HG03060 (cell line): ENCODE measurements at regions not wholly inside any gene's neighbourhood (a gene's known extent, or its start where the extent isn't known, plus 50 kb on each side); places are given as distances from the start of the nearest gene placed in this dataset.
"Not testable (repeated sequence)": the region's sequence is repeated elsewhere in the genome, so short reads cannot be mapped to it uniquely, and the experiment has no call there.

Source experiments
- ATAC-seq: cut with Tn5 transposase; IDR thresholded peaks from one replicate; pipeline ENCODE4 v1.9.1; 2021; ENCODE audit warnings: low read depth, moderate number of reproducible peaks; ENCODE audit not compliant: unreplicated experiment

GRCh38 chr7:79786187-79786586 is 332.7 kb upstream of the MAGI2 start:
- ATAC-seq, result no peak

- ATAC-seq, result no peak
These were observed 332.1 kb upstream of the MAGI2 start for GRCh38 chr7:79785556-79785955.

- no peak for ATAC-seq
These were observed 329.4 kb upstream of the MAGI2 start for GRCh38 chr7:79782906-79783305.

GRCh38 chr7:79782256-79782655 is 328.8 kb upstream of the MAGI2 start:
- no peak for ATAC-seq

GRCh38 chr7:79781716-79782115 is 328.2 kb upstream of the MAGI2 start:
- ATAC-seq, result no peak

- no peak for ATAC-seq
These were observed 325.6 kb upstream of the MAGI2 start for GRCh38 chr7:79778786-79779770.

GRCh38 chr7:79775911-79776310 is 322.4 kb upstream of the MAGI2 start:
- no peak for ATAC-seq

GRCh38 chr7:79774150-79774549 is 320.7 kb upstream of the MAGI2 start:
- no peak for ATAC-seq

GRCh38 chr7:79770970-79771369 is 317.5 kb upstream of the MAGI2 start:
- ATAC-seq, result no peak

- ATAC-seq, result no peak
These were observed 316.6 kb upstream of the MAGI2 start for GRCh38 chr7:79770063-79770462.

GRCh38 chr7:79767876-79768560 is 314.6 kb upstream of the MAGI2 start:
- not testable (repeated sequence) for ATAC-seq

- ATAC-seq, result not testable (repeated sequence)
These were observed 313.7 kb upstream of the MAGI2 start for GRCh38 chr7:79767192-79767591.

GRCh38 chr7:79761876-79762429 is 308.5 kb upstream of the MAGI2 start:
- no peak for ATAC-seq

GRCh38 chr7:79750941-79751340 is 297.5 kb upstream of the MAGI2 start:
- ATAC-seq, result not testable (repeated sequence)

- no peak for ATAC-seq
These were observed 296.4 kb upstream of the MAGI2 start for GRCh38 chr7:79749856-79750255.

- no peak for ATAC-seq
These were observed 288.2 kb upstream of the MAGI2 start for GRCh38 chr7:79741684-79742083.

GRCh38 chr7:79740076-79740475 is 286.6 kb upstream of the MAGI2 start:
- ATAC-seq, result no peak

GRCh38 chr7:79739036-79739709 is 285.7 kb upstream of the MAGI2 start:
- not testable (repeated sequence) for ATAC-seq

GRCh38 chr7:79736418-79736817 is 283.0 kb upstream of the MAGI2 start:
- ATAC-seq, result no peak

- no peak for ATAC-seq
These were observed 281.5 kb upstream of the MAGI2 start for GRCh38 chr7:79735012-79735411.

GRCh38 chr7:79734181-79734580 is 280.7 kb upstream of the MAGI2 start:
- ATAC-seq, result no peak
